IPS-18c (cell line): ENCODE measurements at regions not wholly inside any gene's neighbourhood (a gene's known extent, or its start where the extent isn't known, plus 50 kb on each side); places are given as distances from the start of the nearest gene placed in this dataset.
"Not testable (repeated sequence)": the region's sequence is repeated elsewhere in the genome, so short reads cannot be mapped to it uniquely, and the experiment has no call there.

Experiments
- H3K4me3 ChIP-seq: 2 replicates; pipeline ENCODE4 v1.7.0; 2013; ENCODE audit warnings: low read depth, mild to moderate bottlenecking, low read length, moderate library complexity; ENCODE audit not compliant: insufficient read depth
- H3K9me3 ChIP-seq: one replicate; pipeline ENCODE4 v1.6.1; 2013; ENCODE audit warnings: mild to moderate bottlenecking, low read length, moderate library complexity; ENCODE audit not compliant: control insufficient read depth, insufficient read depth

DNA sequence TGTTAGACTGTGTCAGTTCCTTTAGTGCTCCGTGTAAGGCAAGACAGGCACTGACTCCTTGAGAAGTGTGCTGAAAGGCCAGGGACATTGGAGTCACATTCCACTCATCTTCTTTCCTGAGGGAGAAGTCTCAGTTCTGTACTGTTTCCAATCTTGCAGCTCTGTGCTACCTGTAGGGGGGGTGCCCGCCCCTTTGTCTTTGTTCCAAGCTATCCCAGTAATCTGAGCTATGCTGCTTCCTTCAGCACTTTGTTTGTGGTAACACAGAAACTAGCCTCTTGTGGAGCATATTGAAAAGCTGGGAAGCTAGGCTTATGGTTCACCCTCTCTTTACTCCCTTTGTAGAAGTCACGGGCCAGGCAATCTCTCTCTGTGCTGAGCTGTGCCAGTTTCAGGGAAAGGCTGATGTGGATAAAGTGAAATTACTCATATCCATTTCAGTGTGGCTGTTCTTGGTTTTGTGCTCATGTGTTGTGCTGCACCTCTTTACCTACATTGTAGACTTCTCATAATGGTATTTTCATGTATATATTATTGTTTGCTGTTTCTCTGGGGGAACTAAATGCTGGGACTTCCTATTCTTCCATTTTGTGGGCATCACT is 420.2 kb downstream of the SRGAP2C start:
- not testable (repeated sequence) for H3K4me3 ChIP-seq, H3K9me3 ChIP-seq

DNA sequence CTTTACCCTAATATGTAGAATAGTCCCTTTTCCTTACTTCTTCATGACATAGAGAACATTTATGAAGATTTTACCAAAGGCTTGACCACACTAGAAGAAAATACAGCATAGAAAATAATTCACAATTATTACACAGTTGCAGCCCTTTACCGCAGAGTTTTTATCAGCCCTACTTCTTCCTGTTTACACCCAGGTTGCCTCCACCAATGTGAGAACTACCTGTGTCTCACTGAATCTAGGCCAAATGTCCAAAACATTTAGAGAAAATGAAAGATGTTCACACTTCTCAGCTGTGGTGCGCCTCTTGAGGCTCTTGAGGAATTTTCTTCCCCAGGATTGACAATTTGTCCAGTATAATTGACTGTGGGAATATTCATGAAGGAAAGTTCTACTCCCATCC is 422.7 kb downstream of the SRGAP2C start:
- not testable (repeated sequence) for H3K4me3 ChIP-seq

More for the DNA sequence above, 422.7 kb downstream of the SRGAP2C start:
- not testable (repeated sequence) for H3K9me3 ChIP-seq
